Suprapubic skin (tissue), 3 donors: ENCODE measurements at regions not wholly inside any gene's neighbourhood (a gene's known extent, or its start where the extent isn't known, plus 50 kb on each side); places are given as distances from the start of the nearest gene placed in this dataset.

Experiments
- POLR2AphosphoS5 ChIP-seq, 3 donors: sonication (generic); formaldehyde crosslinking; IDR thresholded peaks; one replicate each; pipeline ENCODE4 v1.6.1; 2017; ENCODE audit warnings: antibody characterized with exemption in 3 of 3
- TF ChIP-seq, protein P1 (sequence below), 2 donors: fragments of 200-600 bp in 1 of 2; fragments of 450-650 bp in 1 of 2; sonication (generic) in 1 of 2; IDR thresholded peaks; one replicate each; pipeline ENCODE4 v1.5.1; 2016 to 2019; ENCODE audit warnings: antibody characterized with exemption in 2 of 2, mild to moderate bottlenecking in 1 of 2, moderate library complexity in 1 of 2

DNA sequence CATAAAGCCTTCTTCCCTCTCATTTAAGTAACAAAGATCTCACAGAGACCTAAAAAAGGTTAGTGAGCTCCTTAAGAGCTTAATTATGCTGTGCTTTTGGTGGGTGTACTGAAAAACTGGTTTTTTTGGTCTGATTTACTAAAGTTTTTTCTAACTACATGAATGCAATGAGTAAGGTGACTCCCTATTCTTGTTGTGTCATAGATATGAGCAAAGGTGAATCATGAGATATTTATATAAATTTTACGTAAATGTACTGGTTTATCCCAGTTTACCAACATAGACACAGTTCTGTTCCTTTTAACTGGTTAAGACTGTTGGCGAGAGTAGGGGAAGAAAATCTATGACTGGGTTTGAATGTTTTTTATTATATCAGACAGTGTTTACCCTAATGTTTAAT lies 250.5 kb downstream of the NR2F1-AS1 start:
- TF ChIP-seq, protein P1, sequence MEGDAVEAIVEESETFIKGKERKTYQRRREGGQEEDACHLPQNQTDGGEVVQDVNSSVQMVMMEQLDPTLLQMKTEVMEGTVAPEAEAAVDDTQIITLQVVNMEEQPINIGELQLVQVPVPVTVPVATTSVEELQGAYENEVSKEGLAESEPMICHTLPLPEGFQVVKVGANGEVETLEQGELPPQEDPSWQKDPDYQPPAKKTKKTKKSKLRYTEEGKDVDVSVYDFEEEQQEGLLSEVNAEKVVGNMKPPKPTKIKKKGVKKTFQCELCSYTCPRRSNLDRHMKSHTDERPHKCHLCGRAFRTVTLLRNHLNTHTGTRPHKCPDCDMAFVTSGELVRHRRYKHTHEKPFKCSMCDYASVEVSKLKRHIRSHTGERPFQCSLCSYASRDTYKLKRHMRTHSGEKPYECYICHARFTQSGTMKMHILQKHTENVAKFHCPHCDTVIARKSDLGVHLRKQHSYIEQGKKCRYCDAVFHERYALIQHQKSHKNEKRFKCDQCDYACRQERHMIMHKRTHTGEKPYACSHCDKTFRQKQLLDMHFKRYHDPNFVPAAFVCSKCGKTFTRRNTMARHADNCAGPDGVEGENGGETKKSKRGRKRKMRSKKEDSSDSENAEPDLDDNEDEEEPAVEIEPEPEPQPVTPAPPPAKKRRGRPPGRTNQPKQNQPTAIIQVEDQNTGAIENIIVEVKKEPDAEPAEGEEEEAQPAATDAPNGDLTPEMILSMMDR (IDR thresholded peaks at IDR 0.05), result no peak
- no peak for TF ChIP-seq POLR2AphosphoS5 (IDR thresholded peaks at IDR 0.05)
